ENCODE measurements at regions not wholly inside any gene's neighbourhood (a gene's known extent, or its start where the extent isn't known, plus 50 kb on each side); places are given as distances from the start of the nearest gene placed in this dataset.

- Histone ChIP-seq H3K9me2 (ENCODE audit: insufficient read depth) (no peaks in the 10 kb centered on the region), H3F3A (replicated peaks; ENCODE audit: low read depth) (no peaks in the 10 kb centered on the region), H3K79me2 (replicated peaks; ENCODE audit: insufficient read depth) (no peaks in the 10 kb centered on the region), H3K27ac (ENCODE audit: low read depth) (no peak overlapping the region), H3K27me3 (ENCODE audit: insufficient read depth) (no peaks in the 10 kb centered on the region), H3K4me2 (no peak overlapping the region), H3K36me3 (ENCODE audit: insufficient read depth) (peaks cover 3% of the 10 kb centered on the region; the same call in 1 of the 2 replicates), H2AFZ (no peak overlapping the region), H4K20me1 (replicated peaks; ENCODE audit: insufficient read depth) (no peaks in the 10 kb centered on the region), H3K4me1 (ENCODE audit: insufficient read depth) (no peaks in the 10 kb centered on the region), H3K4me3 (no peak overlapping the region)
- peaks cover 98% of the 10 kb centered on the region for H3K9me3 Mint-ChIP-seq
- H3K27ac Mint-ChIP-seq = no peak overlapping the region
- no peaks in the 10 kb centered on the region for H3K4me1 Mint-ChIP-seq
- H3K4me3 Mint-ChIP-seq = no peak overlapping the region
- ATAC-seq (no peak), DNase-seq (ENCODE audit: low spot score) (no peak)
- no peak for TF ChIP-seq CREB1 (CRISPR knock-in tag; IDR thresholded peaks at IDR 0.05; ENCODE audit: low read depth)
- H3K27me3 Mint-ChIP-seq (ENCODE audit: insufficient read depth, low read depth, poor library complexity) = peaks cover 2% of the 10 kb centered on the region
- H3K36me3 Mint-ChIP-seq (ENCODE audit: low read depth) = peaks cover 41% of the 10 kb centered on the region
Observed at GRCh38 chr20:55266361-55266760, 739.0 kb downstream of the CBLN4 start.

- H3K4me1 Mint-ChIP-seq = no peaks in the 10 kb centered on the region
- Histone ChIP-seq H3K27ac (ENCODE audit: low read depth) (no peak overlapping the region), H3K9me2 (ENCODE audit: insufficient read depth) (no peaks in the 10 kb centered on the region), H3K27me3 (ENCODE audit: insufficient read depth) (no peaks in the 10 kb centered on the region), H3K4me3 (no peak overlapping the region), H3K36me3 (ENCODE audit: insufficient read depth) (peaks cover 7% of the 10 kb centered on the region; the same call in 1 of the 2 replicates), H3F3A (replicated peaks; ENCODE audit: low read depth) (no peaks in the 10 kb centered on the region), H3K4me1 (ENCODE audit: insufficient read depth) (no peaks in the 10 kb centered on the region), H3K4me2 (no peak overlapping the region), H3K79me2 (replicated peaks; ENCODE audit: insufficient read depth) (no peaks in the 10 kb centered on the region), H4K20me1 (replicated peaks; ENCODE audit: insufficient read depth) (no peaks in the 10 kb centered on the region), H2AFZ (no peak overlapping the region)
- H3K9me3 Mint-ChIP-seq = peaks cover 99% of the 10 kb centered on the region
- TF ChIP-seq CTCF (conservative IDR thresholded peaks at IDR 0.05; ENCODE audit: low read depth in 2 of 2) (no peak), ZNF462 (CRISPR knock-in tag; IDR thresholded peaks at IDR 0.05) (no peak), STAT1 (IDR thresholded peaks at IDR 0.05; ENCODE audit: unreplicated experiment) (no peak), POLR2AphosphoS5 (IDR thresholded peaks at IDR 0.05; ENCODE audit: low read depth) (no peak), REST (IDR thresholded peaks at IDR 0.05; ENCODE audit: unreplicated experiment) (no peak), JUNB (IDR thresholded peaks at IDR 0.05; ENCODE audit: unreplicated experiment) (no peak)
- H3K4me3 Mint-ChIP-seq = no peak overlapping the region
- H3K36me3 Mint-ChIP-seq (ENCODE audit: low read depth) = peaks cover 36% of the 10 kb centered on the region
- DNase-seq (ENCODE audit: low spot score) (no peak), ATAC-seq (no peak)
- peaks cover 2% of the 10 kb centered on the region for H3K27me3 Mint-ChIP-seq (ENCODE audit: insufficient read depth, low read depth, poor library complexity)
- no peak overlapping the region for H3K27ac Mint-ChIP-seq
Observed at GRCh38 chr20:55264703-55265239, 740.5 kb downstream of the CBLN4 start.

Data from GM23338 (cell line).